PC-9 (cell line): ENCODE measurements at regions not wholly inside any gene's neighbourhood (a gene's known extent, or its start where the extent isn't known, plus 50 kb on each side); places are given as distances from the start of the nearest gene placed in this dataset.

Experiments
- EZH2 ChIP-seq: fragments of 200-600 bp; sonication (generic); IDR thresholded peaks from 2 replicates; pipeline ENCODE4 v1.8.0; 2017; ENCODE audit warnings: antibody characterized with exemption, low read depth
- TF ChIP-seq, protein P1 (sequence below): fragments of 200-600 bp; sonication (generic); conservative IDR thresholded peaks from 2 replicates; pipeline ENCODE4 v1.6.1; 2017; ENCODE audit warnings: mixed run types, antibody characterized with exemption, mild to moderate bottlenecking, moderate library complexity

DNA sequence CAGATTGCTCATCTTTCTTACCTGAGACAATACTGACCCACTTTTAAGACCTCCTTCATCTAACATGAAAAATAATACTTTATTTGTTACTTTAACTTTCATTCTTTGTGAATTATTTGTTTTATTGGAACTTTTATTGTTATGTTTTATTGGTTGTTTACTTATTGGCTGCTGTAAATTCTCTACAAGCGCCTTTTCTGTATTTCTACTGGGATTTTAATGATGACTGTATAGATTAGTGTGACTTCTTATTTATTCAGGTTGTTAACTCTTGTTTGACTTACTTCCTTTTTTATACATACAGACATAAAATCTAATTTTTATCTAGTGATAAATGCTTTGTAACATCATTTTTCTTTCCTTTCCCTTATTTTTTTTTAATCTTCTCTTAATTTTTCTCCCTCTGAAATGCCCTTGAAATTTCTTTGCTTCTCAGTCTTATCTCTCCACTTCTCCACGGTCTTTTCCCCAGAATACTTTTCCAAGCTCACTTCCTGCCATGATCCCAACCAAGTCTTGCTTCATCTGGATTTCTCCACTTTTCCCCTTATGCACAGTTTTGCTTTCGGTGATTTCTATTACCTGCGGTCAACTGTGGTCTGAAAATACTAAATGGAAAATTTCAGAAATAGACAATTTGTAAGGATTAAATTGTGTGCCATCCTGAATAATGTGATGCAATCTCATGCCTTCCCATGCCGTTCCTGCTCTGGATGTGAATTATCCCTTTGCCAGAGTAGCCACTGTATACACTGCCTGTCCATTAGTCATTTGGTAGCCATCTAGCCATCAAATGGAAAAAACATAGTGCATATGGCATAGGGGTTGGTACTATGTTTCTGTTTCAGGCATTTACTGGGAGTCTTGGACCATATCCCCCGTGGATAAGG lies 265.9 kb downstream of the PRL start:
- TF ChIP-seq, protein P1, sequence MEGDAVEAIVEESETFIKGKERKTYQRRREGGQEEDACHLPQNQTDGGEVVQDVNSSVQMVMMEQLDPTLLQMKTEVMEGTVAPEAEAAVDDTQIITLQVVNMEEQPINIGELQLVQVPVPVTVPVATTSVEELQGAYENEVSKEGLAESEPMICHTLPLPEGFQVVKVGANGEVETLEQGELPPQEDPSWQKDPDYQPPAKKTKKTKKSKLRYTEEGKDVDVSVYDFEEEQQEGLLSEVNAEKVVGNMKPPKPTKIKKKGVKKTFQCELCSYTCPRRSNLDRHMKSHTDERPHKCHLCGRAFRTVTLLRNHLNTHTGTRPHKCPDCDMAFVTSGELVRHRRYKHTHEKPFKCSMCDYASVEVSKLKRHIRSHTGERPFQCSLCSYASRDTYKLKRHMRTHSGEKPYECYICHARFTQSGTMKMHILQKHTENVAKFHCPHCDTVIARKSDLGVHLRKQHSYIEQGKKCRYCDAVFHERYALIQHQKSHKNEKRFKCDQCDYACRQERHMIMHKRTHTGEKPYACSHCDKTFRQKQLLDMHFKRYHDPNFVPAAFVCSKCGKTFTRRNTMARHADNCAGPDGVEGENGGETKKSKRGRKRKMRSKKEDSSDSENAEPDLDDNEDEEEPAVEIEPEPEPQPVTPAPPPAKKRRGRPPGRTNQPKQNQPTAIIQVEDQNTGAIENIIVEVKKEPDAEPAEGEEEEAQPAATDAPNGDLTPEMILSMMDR: no peak
- no peak for TF ChIP-seq EZH2
